OCI-LY3 (cell line): ENCODE measurements at regions not wholly inside any gene's neighbourhood (a gene's known extent, or its start where the extent isn't known, plus 50 kb on each side); places are given as distances from the start of the nearest gene placed in this dataset.
"Not testable (repeated sequence)": the region's sequence is repeated elsewhere in the genome, so short reads cannot be mapped to it uniquely, and the experiment has no call there.

ENCODE experiments used
- H2AFZ ChIP-seq: fragments of 200-600, 300-600 bp; shearing (Covaris generic); 2 replicates; pipeline ENCODE4 v1.6.0; 2014; ENCODE audit warnings: antibody characterized with exemption, low read depth, low read length
- H3K27ac ChIP-seq: fragments of 200-600, 300-600 bp; sonication (generic); 2 replicates; pipeline ENCODE4 v1.5.1; 2014; ENCODE audit warnings: mild to moderate bottlenecking, low read length, moderate library complexity, mixed read lengths
- H3K27me3 ChIP-seq: fragments of 200-600, 300-600 bp; sonication (generic); 2 replicates; pipeline ENCODE4 v1.6.1; 2014; ENCODE audit warnings: low read depth, low read length, mixed read lengths
- H3K36me3 ChIP-seq: fragments of 200-600, 300-600 bp; sonication (generic); replicated peaks from 2 replicates; pipeline ENCODE3; 2014; ENCODE audit warnings: low read depth, low read length, mixed read lengths
- H3K4me1 ChIP-seq: fragments of 300-600, 200-600 bp; sonication (generic); 2 replicates; pipeline ENCODE4 v1.6.1; 2014; ENCODE audit warnings: low read length, mixed read lengths
- H3K4me2 ChIP-seq: fragments of 200-600, 300-600 bp; sonication (generic); 2 replicates; pipeline ENCODE4 v1.6.1; 2014; ENCODE audit warnings: low read length, mixed read lengths
- H3K4me3 ChIP-seq: fragments of 300-600, 200-600 bp; sonication (generic); 2 replicates; pipeline ENCODE4 v1.5.1; 2014; ENCODE audit warnings: antibody characterized with exemption, mild to moderate bottlenecking, low read length, moderate library complexity
- H3K79me2 ChIP-seq: fragments of 300-600, 200-600 bp; shearing (Covaris generic); 2 replicates; pipeline ENCODE4 v1.6.1; 2014; ENCODE audit warnings: mild to moderate bottlenecking, low read length, mixed read lengths
- H3K9ac ChIP-seq: fragments of 300-600, 200-600 bp; shearing (Covaris generic); 2 replicates; pipeline ENCODE4 v1.6.0; 2014; ENCODE audit warnings: mild to moderate bottlenecking, low read length, moderate library complexity
- H3K9me3 ChIP-seq: fragments of 200-600, 300-600 bp; shearing (Covaris generic); 2 replicates; pipeline ENCODE4 v1.6.1; 2014; ENCODE audit warnings: low read length, mixed read lengths; ENCODE audit not compliant: insufficient read depth
- H4K20me1 ChIP-seq: fragments of 200-600, 300-600 bp; sonication (generic); 2 replicates; pipeline ENCODE4 v1.6.1; 2016; ENCODE audit warnings: low read length, mixed read lengths; ENCODE audit not compliant: insufficient read depth
- EZH2phosphoT487 ChIP-seq: fragments of 200-600 bp; shearing (Covaris generic); IDR thresholded peaks from 2 replicates; pipeline ENCODE4 v1.6.1; 2018; ENCODE audit warnings: antibody characterized with exemption, mixed run types, low read depth
- TF ChIP-seq, protein P1 (sequence below): fragments of 200-600, 300-600 bp; sonication (generic); IDR thresholded peaks from 2 replicates; pipeline ENCODE4 v1.5.1; 2014; ENCODE audit warnings: antibody characterized with exemption, low read length, low read depth

GRCh38 chr5:119961993-119962392, 332.6 kb downstream of the FAM170A start:
- H3K4me3 ChIP-seq: no peak overlapping the region
- no peak overlapping the region for H3K27ac ChIP-seq
- H3K27me3 ChIP-seq: no peaks in the 10 kb centered on the region
- no peak overlapping the region for H2AFZ ChIP-seq
- H3K79me2 ChIP-seq: no peaks in the 10 kb centered on the region
- no peaks in the 10 kb centered on the region for H4K20me1 ChIP-seq
- no peaks in the 10 kb centered on the region for H3K4me1 ChIP-seq
- TF ChIP-seq EZH2phosphoT487: no peak
- TF ChIP-seq, protein P1, sequence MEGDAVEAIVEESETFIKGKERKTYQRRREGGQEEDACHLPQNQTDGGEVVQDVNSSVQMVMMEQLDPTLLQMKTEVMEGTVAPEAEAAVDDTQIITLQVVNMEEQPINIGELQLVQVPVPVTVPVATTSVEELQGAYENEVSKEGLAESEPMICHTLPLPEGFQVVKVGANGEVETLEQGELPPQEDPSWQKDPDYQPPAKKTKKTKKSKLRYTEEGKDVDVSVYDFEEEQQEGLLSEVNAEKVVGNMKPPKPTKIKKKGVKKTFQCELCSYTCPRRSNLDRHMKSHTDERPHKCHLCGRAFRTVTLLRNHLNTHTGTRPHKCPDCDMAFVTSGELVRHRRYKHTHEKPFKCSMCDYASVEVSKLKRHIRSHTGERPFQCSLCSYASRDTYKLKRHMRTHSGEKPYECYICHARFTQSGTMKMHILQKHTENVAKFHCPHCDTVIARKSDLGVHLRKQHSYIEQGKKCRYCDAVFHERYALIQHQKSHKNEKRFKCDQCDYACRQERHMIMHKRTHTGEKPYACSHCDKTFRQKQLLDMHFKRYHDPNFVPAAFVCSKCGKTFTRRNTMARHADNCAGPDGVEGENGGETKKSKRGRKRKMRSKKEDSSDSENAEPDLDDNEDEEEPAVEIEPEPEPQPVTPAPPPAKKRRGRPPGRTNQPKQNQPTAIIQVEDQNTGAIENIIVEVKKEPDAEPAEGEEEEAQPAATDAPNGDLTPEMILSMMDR: no peak
- no peak overlapping the region for H3K4me2 ChIP-seq
- H3K9me3 ChIP-seq: no peaks in the 10 kb centered on the region
- H3K9ac ChIP-seq: no peak overlapping the region
- no peaks in the 10 kb centered on the region for H3K36me3 ChIP-seq

- H3K79me2 ChIP-seq: no peaks in the 10 kb centered on the region
- H3K9ac ChIP-seq: no peak overlapping the region
- H3K4me3 ChIP-seq: no peak overlapping the region
- no peaks in the 10 kb centered on the region for H4K20me1 ChIP-seq
- no peak overlapping the region for H3K27ac ChIP-seq
- no peak for TF ChIP-seq EZH2phosphoT487
- TF ChIP-seq, protein P1: no peak
- H3K27me3 ChIP-seq: no peaks in the 10 kb centered on the region
- H2AFZ ChIP-seq: no peak overlapping the region
- no peaks in the 10 kb centered on the region for H3K4me1 ChIP-seq
- H3K36me3 ChIP-seq: no peaks in the 10 kb centered on the region
- H3K4me2 ChIP-seq: no peak overlapping the region
- no peaks in the 10 kb centered on the region for H3K9me3 ChIP-seq
Observed at GRCh38 chr5:119966028-119966427, 336.7 kb downstream of the FAM170A start.

DNA sequence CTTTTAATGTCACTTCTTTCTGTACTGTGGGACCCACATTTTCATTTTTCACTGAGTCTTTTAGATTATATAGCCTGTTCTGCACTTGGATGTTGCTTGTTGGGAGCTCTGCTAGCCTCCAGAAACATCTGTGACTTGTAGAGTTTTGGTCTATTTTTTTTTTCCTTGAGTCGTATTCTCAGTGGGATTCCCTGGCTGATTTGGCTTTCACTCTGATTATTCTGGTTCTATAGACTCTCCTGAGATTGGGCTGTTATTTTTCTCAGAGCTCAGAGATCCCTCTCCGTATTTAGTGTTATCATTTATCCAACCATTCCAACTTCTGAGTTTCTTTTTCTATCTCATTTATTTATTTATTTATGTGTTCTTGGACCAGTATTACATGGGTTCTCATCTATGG, 339.3 kb downstream of the FAM170A start:
- Histone ChIP-seq H3K79me2 (no peaks in the 10 kb centered on the region), H3K4me1 (no peaks in the 10 kb centered on the region), H2AFZ (no peak overlapping the region), H3K9me3 (no peaks in the 10 kb centered on the region), H3K4me3 (no peak overlapping the region), H3K4me2 (no peak overlapping the region), H3K36me3 (no peaks in the 10 kb centered on the region), H3K27me3 (no peaks in the 10 kb centered on the region), H3K27ac (no peak overlapping the region), H3K9ac (no peak overlapping the region), H4K20me1 (no peaks in the 10 kb centered on the region)
- TF ChIP-seq, protein P1: no peak
- no peak for TF ChIP-seq EZH2phosphoT487

- H3K36me3 ChIP-seq, H3K4me2 ChIP-seq, H3K4me1 ChIP-seq, H3K4me3 ChIP-seq, H2AFZ ChIP-seq, H4K20me1 ChIP-seq, H3K9me3 ChIP-seq, H3K27ac ChIP-seq, H3K79me2 ChIP-seq, H3K27me3 ChIP-seq, H3K9ac ChIP-seq: not testable (repeated sequence)
Observed at GRCh38 chr5:119987077-119987476, 357.7 kb downstream of the FAM170A start.

DNA sequence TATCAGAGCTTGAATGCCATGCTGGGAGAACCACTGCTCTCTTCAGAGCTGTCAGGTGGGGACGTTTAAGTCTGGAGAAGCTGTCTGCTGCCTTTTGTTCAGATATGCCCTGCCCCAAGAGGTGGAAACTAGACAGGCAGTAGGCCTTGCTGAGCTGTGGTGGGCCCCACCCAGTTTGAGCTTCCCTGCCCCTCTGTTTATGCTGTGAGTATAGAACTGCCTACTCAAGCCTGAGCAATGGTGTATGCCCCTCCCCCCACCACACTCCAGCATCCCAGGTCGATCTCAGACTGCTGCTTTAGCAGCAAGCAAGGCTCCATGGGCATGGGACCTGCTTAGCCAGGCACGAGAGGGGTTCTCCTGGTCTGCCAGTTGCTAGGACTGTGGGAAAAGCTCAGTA, 362.3 kb downstream of the FAM170A start:
- Histone ChIP-seq H3K27ac (no peak overlapping the region), H2AFZ (no peak overlapping the region), H3K27me3 (no peaks in the 10 kb centered on the region), H4K20me1 (no peaks in the 10 kb centered on the region), H3K9ac (no peak overlapping the region), H3K79me2 (no peaks in the 10 kb centered on the region), H3K36me3 (no peaks in the 10 kb centered on the region), H3K9me3 (no peaks in the 10 kb centered on the region), H3K4me1 (no peaks in the 10 kb centered on the region), H3K4me3 (no peak overlapping the region), H3K4me2 (no peak overlapping the region)
- TF ChIP-seq EZH2phosphoT487: no peak
- TF ChIP-seq, protein P1: no peak
